ENCODE measurements at regions not wholly inside any gene's neighbourhood (a gene's known extent, or its start where the extent isn't known, plus 50 kb on each side); places are given as distances from the start of the nearest gene placed in this dataset.
"Not testable (repeated sequence)": the region's sequence is repeated elsewhere in the genome, so short reads cannot be mapped to it uniquely, and the experiment has no call there.

DNA sequence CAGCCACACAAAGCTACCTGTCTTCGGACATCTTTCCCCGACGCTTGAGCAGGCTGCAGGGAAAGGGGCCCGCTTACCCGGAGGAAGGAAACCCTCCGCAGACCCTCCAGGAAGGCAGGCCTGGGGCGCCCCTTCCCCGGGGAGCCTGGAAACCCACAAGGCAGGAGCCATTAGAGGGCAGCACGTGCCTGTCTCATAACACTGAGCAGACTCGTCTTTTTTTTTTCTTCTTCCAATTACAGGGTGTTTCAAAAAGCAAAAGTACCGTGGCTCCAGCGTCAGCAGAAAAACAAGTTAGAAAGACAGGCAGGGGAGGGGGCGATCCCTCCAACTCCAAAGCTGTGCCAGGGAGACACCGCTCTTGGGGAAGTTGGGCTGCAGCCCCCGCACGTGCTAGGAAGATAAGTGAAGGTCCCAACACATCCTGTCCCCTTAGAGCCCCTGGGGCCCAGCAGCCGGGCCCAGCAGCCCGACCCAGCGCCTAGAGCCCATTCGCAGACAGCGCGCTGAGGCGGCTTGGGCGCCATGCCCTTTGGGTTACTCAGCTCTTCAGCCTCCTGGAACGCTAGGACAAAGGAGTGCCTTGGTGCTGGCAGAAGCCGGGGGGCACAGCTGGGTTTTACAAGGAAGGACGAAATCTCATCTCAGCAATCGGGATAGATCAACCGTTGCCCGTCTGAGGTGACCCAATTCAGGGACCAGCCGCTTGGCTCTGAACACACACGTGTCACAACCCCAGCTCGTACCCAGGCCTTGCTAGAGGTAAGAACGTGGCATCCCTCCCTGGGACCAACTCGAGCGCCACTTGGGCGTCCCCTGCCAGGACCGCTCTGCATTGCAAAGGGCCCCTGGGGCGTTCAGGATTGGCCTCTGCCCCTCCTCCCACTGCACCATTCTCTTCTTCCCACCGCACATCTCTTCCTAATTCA is 136.3 kb downstream of the LY86 start:
- peak; percentile 64 for DNase-seq

- DNase-seq, result peak; percentile 97
Observed at GRCh38 chr6:6725468-6726209, 137.1 kb downstream of the LY86 start.

DNA sequence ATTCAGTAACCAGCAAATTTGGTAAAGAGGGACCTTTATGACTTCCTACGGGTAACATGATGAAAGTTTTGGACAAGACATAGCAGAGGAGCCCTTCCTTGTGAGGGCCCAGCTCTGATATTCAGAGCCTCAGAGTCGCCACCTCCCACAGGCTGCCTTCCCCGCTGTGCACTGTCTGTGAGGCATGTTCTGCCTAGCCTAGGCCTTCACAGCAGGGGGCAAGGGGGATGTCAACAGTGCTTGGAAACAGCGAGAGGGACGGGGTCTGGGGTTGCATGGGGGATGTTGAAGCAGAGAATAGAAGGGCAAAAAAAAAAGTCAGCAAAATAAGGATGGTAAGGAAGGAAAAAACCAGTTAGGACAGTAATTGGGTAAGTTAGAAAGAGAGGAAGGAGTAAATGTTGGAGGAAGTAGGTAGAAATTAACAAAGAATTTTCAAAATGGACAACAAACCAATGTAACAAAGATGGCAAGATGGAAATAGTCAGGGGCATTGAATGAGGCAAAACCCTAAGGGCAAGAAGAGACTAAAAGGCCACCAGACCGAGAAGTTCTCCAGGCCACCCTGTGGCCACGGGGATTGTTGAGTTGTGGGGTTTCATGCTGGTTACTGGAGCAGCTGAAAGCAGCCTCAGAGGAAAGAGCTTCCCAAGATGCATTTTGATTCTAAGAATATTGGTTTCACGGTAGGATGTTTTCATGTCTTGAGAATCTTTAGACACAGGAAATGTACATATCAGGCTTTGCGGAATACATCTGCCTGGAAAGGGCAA is 139.8 kb downstream of the LY86 start:
- no peak for DNase-seq

DNA sequence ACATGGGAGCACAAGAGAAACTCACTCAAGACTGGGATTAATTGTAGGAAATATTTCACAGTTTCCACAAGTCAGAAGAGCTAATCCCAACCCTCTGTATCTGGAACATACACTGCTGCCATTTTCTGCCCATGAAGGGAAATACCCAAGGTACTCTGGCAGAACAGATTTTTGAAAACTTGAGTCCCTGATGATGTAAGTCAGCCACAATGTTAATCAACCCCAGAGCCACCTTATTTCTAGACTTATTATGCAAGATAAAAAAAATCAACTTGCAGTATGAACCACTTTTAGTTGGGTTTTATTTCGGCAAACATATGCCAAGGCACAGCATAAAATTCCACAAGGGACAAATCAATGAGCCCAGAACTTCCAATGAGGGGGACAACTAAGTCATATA is 141.5 kb downstream of the LY86 start:
- DNase-seq, result no peak

- peak; percentile 70 for DNase-seq
Observed at GRCh38 chr6:6730831-6731230, 142.3 kb downstream of the LY86 start.

DNA sequence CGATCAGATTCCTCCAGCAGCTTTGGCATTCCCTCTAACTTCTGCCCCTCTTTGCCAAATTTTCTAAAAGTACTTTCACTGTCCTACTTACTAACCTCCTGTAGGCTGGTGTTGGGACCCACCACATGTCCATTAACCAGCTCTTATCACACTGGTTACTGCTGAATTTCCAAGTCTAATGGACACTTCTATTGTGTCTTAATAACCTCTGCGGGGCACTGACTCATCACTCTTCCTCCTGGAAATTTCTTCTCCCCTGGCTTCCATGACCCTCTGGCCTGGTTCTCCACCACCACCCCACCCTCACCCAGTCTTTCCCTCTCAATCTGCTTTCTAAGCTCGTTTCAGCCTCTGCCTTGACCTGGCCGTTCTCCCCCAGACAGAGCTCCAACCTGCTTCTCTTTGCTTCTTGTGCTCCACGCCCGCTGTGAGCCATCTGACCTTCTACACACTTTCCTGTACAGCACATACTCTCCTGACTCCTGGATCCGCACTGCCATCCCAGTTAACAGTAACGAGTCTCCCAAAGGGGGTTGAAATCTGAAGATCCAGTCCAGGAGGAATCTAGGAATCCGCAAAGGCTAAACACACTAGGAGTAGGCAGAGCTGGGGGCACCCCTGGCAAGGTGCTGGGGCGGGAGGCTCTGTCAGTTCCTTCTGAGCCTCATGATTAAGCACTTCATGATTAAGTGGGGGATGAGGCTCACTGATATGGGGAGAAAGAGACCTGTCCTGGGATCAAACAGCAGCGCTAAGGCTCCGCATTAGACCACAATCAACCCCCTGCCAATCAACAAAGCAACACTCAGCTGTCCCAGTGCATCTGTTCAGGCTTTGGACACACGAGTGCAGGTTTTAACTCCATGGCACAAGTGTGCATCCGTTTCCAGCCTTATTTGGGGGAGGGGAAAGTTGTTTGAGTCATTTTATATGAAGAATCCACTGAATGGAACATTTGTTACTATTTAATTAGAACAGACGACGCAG is 146.3 kb downstream of the LY86 start:
- DNase-seq, result no peak

- DNase-seq, result no peak
Observed at GRCh38 chr6:6736791-6737654, 148.5 kb downstream of the LY86 start.

GRCh38 chr6:6737671-6738070 is 149.2 kb downstream of the LY86 start:
- DNase-seq, result no peak

- DNase-seq, result no peak
Observed at GRCh38 chr6:6738108-6738507, 149.6 kb downstream of the LY86 start.

- no peak for DNase-seq
Observed at GRCh38 chr6:6738922-6739716, 150.6 kb downstream of the LY86 start.

GRCh38 chr6:6740595-6740994 is 152.1 kb downstream of the LY86 start:
- DNase-seq, result no peak

DNA sequence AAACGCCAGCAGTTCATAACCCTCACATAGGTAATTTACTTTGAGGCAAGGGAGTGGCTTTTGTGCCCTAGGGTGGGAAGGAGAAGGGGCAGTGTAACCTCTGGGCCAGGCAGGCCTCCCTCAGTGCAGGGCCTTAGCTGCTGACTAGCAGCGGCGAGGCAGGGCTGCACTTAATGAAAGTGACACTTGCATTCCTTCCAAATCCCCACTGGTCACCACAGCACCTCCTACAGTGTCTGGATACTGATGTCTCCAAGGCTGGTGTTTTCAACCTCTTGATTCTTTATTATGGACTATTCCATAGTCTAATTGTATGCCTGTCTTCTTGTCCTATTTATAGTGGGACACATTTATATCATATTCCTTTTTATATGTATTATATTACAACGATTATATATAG is 152.7 kb downstream of the LY86 start:
- no peak for DNase-seq

DNA sequence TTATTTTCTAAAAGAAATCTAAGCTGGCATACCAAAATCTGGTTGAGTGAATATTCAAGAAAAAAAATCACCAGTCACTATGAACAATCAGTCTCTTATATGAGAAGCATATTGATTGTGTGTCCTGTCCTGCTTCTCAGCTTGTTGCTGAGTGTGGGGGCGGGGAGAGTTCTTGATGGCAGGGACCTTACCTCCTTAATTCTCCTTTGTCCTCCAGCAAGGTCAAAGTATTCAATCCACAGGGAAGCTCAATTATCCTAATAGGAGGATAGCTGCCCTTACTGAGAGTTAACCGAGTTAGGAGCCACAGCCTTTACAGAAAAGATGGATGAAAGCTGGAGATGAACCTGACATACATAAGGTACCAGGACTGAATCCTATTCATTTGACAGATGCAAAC is 154.0 kb downstream of the LY86 start:
- no peak for DNase-seq

DNA sequence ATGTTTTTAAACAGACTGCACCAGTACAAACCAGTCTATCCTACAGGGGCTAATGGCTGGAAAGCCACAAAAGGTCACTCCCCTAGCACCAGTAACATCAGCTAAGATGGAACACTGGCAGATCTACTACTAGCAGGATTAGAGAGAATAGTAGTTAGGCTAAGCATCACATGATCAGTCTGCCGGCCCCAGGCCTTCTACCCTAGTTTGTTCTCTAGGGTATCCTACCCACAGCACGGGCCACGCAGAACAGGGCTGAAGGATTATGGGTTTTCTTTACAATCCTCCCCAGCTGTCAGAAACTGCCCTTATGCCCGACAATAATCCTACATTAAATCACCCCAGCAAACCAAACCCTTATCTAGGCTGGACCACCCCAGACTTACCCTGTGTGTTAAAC is 156.0 kb downstream of the LY86 start:
- no peak for DNase-seq

GRCh38 chr6:6745637-6746332 is 157.3 kb downstream of the LY86 start:
- not testable (repeated sequence) for DNase-seq

GRCh38 chr6:6746333-6746969 is 157.9 kb downstream of the LY86 start:
- DNase-seq, result no peak

- no peak for DNase-seq
Observed at GRCh38 chr6:6746970-6747338, 158.4 kb downstream of the LY86 start.

DNA sequence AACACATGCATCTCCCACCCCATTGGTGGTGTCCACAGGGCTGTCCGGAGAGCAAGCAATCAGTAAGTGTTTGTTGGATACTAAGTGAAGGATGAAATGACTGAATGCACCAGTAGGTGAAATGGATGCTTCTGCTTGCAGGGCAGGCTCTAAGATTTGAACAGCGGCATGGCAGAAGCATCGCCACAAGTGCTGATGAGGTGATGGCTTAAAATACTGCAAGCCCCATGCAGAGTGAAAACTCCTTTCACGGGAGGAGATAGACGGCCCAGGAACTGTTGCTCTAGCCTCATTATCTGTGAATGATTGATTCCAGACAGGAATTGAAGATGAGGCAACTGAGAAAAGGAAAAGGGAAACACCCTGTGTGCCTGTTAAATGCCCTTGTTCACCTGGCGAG is 158.9 kb downstream of the LY86 start:
- DNase-seq, result no peak

GRCh38 chr6:6748001-6748400 is 159.5 kb downstream of the LY86 start:
- no peak for DNase-seq

Measured in inflammatory macrophage treated with lipopolysaccharide for 4 hours (primary cell).